GM12878 (cell line): ENCODE measurements at regions not wholly inside any gene's neighbourhood (a gene's known extent, or its start where the extent isn't known, plus 50 kb on each side); places are given as distances from the start of the nearest gene placed in this dataset.

Source experiments
- CBX3 ChIP-seq: fragments of 200-600 bp; sonication (generic); IDR thresholded peaks from 2 replicates; pipeline ENCODE4 v1.6.1; 2016; ENCODE audit warnings: low read depth, borderline replicate concordance
- EP300 ChIP-seq, 2 experiments: fragments of 150-350 bp in 1 of 2; IDR thresholded peaks; 2 replicates each; pipeline ENCODE4 v1.6.1; 2011 to 2012; ENCODE audit warnings: low read depth in 2 of 2, low read length in 2 of 2, borderline replicate concordance in 1 of 2, improper control_type of control experiment in 1 of 2, inconsistent platforms in 1 of 2; ENCODE audit not compliant: control insufficient read depth in 1 of 2
- MTA3 ChIP-seq: IDR thresholded peaks from 2 replicates; pipeline ENCODE4 v1.6.1; 2012; ENCODE audit warnings: low read length, inconsistent platforms, borderline replicate concordance
- POLR2AphosphoS5 ChIP-seq: IDR thresholded peaks from 2 replicates; pipeline ENCODE4 v1.6.1; 2011; ENCODE audit warnings: mild to moderate bottlenecking, low read length, inconsistent platforms
- RAD21 ChIP-seq: IDR thresholded peaks from 2 replicates; pipeline ENCODE4 v1.6.1; 2011; ENCODE audit warnings: mild to moderate bottlenecking, low read depth, low read length, moderate library complexity; ENCODE audit not compliant: insufficient read depth
- SIN3A ChIP-seq: IDR thresholded peaks from 2 replicates; pipeline ENCODE4 v1.6.1; 2012; ENCODE audit warnings: low read depth, low read length, improper control_type of control experiment

DNA sequence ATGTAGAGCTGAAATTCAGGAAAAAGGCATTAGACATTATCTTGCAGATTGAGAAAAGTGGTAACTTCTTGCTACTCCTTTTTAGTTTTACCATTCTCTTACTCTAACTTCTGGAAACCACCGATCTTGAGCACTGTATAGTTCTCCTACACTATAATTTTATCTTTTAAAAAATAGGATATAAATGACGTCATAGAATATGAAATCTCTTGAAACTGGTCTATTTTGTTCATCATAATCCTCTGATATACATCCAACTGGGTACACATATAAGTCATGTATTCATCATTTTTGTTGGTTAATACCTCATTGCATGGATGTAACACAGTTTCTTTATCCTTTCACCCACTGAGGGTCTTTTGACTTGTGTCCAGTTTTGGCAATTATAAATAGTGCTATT lies 629.9 kb upstream of the PRR20A start:
- TF ChIP-seq EP300 (IDR thresholded peaks at IDR 0.05; ENCODE audit: borderline replicate concordance in 1 of 2, control insufficient read depth in 1 of 2, low read depth in 2 of 2, low read length in 2 of 2) = no peak
- no peak for TF ChIP-seq RAD21
- no peak for TF ChIP-seq CBX3
- TF ChIP-seq POLR2AphosphoS5 = no peak
- TF ChIP-seq MTA3 = no peak
- TF ChIP-seq SIN3A = no peak
